Stomach smooth muscle (tissue), 2 donors: ENCODE measurements at regions not wholly inside any gene's neighbourhood (a gene's known extent, or its start where the extent isn't known, plus 50 kb on each side); places are given as distances from the start of the nearest gene placed in this dataset.

Source experiments
- H3K27ac ChIP-seq: one replicate; pipeline ENCODE4 v1.7.0; 2013; ENCODE audit warnings: mild to moderate bottlenecking, low read length, inconsistent platforms
- H3K27me3 ChIP-seq, 2 donors: one replicate each; pipeline ENCODE4 v1.7.0; 2013; ENCODE audit warnings: low read length in 2 of 2; ENCODE audit not compliant: insufficient read depth in 2 of 2, control insufficient read depth in 1 of 2
- H3K36me3 ChIP-seq, 2 donors: one replicate each; pipeline ENCODE4 v1.7.0; 2013; ENCODE audit warnings: low read length in 2 of 2; ENCODE audit not compliant: control insufficient read depth in 2 of 2, insufficient read depth in 2 of 2
- H3K4me1 ChIP-seq: one replicate; pipeline ENCODE4 v1.7.0; 2013; ENCODE audit warnings: low read length; ENCODE audit not compliant: control insufficient read depth, insufficient read depth
- H3K4me3 ChIP-seq, 2 donors: one replicate each; pipeline ENCODE4 v1.7.0; 2013; ENCODE audit warnings: low read length in 2 of 2
- H3K9ac ChIP-seq, 2 donors: one replicate each; pipeline ENCODE4 v1.7.0; 2013; ENCODE audit warnings: low read length in 2 of 2, mild to moderate bottlenecking in 1 of 2
- H3K9me3 ChIP-seq, 2 donors: one replicate each; pipeline ENCODE4 v1.7.0; 2013; ENCODE audit warnings: low read length in 2 of 2; ENCODE audit not compliant: control insufficient read depth in 2 of 2
- donor health status: healthy.
- donor health status: Pancreatic carcinoma.

GRCh38 chr2:47303341-47304148, 65.6 kb upstream of the EPCAM start:
- Histone ChIP-seq H3K4me3 (no peak overlapping the region), H3K9ac (no peak overlapping the region), H3K4me1 (peaks cover 6% of the 10 kb centered on the region), H3K9me3 (no peaks in the 10 kb centered on the region), H3K27me3 (no peaks in the 10 kb centered on the region), H3K36me3 (no peaks in the 10 kb centered on the region), H3K27ac (no peak overlapping the region)

- Histone ChIP-seq H3K4me1 (peaks cover 3% of the 10 kb centered on the region), H3K4me3 (no peak overlapping the region), H3K9ac (no peak overlapping the region), H3K27ac (no peak overlapping the region), H3K27me3 (no peaks in the 10 kb centered on the region), H3K36me3 (no peaks in the 10 kb centered on the region), H3K9me3 (no peaks in the 10 kb centered on the region)
These were observed 66.8 kb upstream of the EPCAM start for GRCh38 chr2:47302308-47302707.

GRCh38 chr2:47301731-47302130, 67.4 kb upstream of the EPCAM start:
- H3K9me3 ChIP-seq, result no peaks in the 10 kb centered on the region
- no peaks in the 10 kb centered on the region for H3K27me3 ChIP-seq
- H3K9ac ChIP-seq, result no peak overlapping the region
- no peaks in the 10 kb centered on the region for H3K36me3 ChIP-seq
- H3K4me1 ChIP-seq, result no peaks in the 10 kb centered on the region
- no peak overlapping the region for H3K27ac ChIP-seq
- no peak overlapping the region for H3K4me3 ChIP-seq

- Histone ChIP-seq H3K27me3 (no peaks in the 10 kb centered on the region), H3K9me3 (no peaks in the 10 kb centered on the region), H3K9ac (no peak overlapping the region), H3K4me3 (no peak overlapping the region), H3K36me3 (no peaks in the 10 kb centered on the region), H3K27ac (no peak overlapping the region), H3K4me1 (no peaks in the 10 kb centered on the region)
These were observed 67.9 kb upstream of the EPCAM start for GRCh38 chr2:47301277-47301618.

- no peaks in the 10 kb centered on the region for H3K27me3 ChIP-seq
- H3K27ac ChIP-seq, result no peak overlapping the region
- H3K36me3 ChIP-seq, result no peaks in the 10 kb centered on the region
- no peaks in the 10 kb centered on the region for H3K9me3 ChIP-seq
- H3K4me3 ChIP-seq, result no peak overlapping the region
- H3K4me1 ChIP-seq, result peaks cover 3% of the 10 kb centered on the region
- H3K9ac ChIP-seq, result no peak overlapping the region
These were observed 68.4 kb upstream of the EPCAM start for GRCh38 chr2:47300609-47301276.

- Histone ChIP-seq H3K27me3 (no peaks in the 10 kb centered on the region), H3K36me3 (no peaks in the 10 kb centered on the region), H3K4me3 (no peak overlapping the region), H3K4me1 (peaks cover 3% of the 10 kb centered on the region), H3K9me3 (no peaks in the 10 kb centered on the region), H3K9ac (no peak overlapping the region), H3K27ac (no peak overlapping the region)
These were observed 69.0 kb upstream of the EPCAM start for GRCh38 chr2:47300081-47300480.

GRCh38 chr2:47299555-47299954, 69.6 kb upstream of the EPCAM start:
- no peaks in the 10 kb centered on the region for H3K27me3 ChIP-seq
- H3K4me1 ChIP-seq, result peaks cover 3% of the 10 kb centered on the region
- no peaks in the 10 kb centered on the region for H3K9me3 ChIP-seq
- H3K27ac ChIP-seq, result no peak overlapping the region
- H3K4me3 ChIP-seq, result no peak overlapping the region
- H3K36me3 ChIP-seq, result no peaks in the 10 kb centered on the region
- no peak overlapping the region for H3K9ac ChIP-seq

GRCh38 chr2:47298771-47299170, 70.3 kb upstream of the EPCAM start:
- Histone ChIP-seq H3K36me3 (no peaks in the 10 kb centered on the region), H3K4me3 (no peak overlapping the region), H3K4me1 (peaks cover 3% of the 10 kb centered on the region), H3K27ac (no peak overlapping the region), H3K9me3 (no peaks in the 10 kb centered on the region), H3K9ac (no peak overlapping the region), H3K27me3 (no peaks in the 10 kb centered on the region)

GRCh38 chr2:47297767-47298425, 71.2 kb upstream of the EPCAM start:
- no peaks in the 10 kb centered on the region for H3K9me3 ChIP-seq
- peaks cover 3% of the 10 kb centered on the region for H3K4me1 ChIP-seq
- H3K36me3 ChIP-seq, result no peaks in the 10 kb centered on the region
- H3K9ac ChIP-seq, result no peak overlapping the region
- no peak overlapping the region for H3K27ac ChIP-seq
- no peak overlapping the region for H3K4me3 ChIP-seq
- H3K27me3 ChIP-seq, result no peaks in the 10 kb centered on the region

- H3K27ac ChIP-seq, result no peak overlapping the region
- no peaks in the 10 kb centered on the region for H3K9me3 ChIP-seq
- peaks cover 3% of the 10 kb centered on the region for H3K4me1 ChIP-seq
These were observed 73.0 kb upstream of the EPCAM start for GRCh38 chr2:47295981-47296635.

More at GRCh38 chr2:47295981-47296635, 73.0 kb upstream of the EPCAM start:
- Histone ChIP-seq H3K36me3 (no peaks in the 10 kb centered on the region), H3K4me3 (no peak overlapping the region), H3K27me3 (no peaks in the 10 kb centered on the region), H3K9ac (no peak overlapping the region)
